ENCODE measurements at regions not wholly inside any gene's neighbourhood (a gene's known extent, or its start where the extent isn't known, plus 50 kb on each side); places are given as distances from the start of the nearest gene placed in this dataset.
"Not testable (repeated sequence)": the region's sequence is repeated elsewhere in the genome, so short reads cannot be mapped to it uniquely, and the experiment has no call there.

DNA sequence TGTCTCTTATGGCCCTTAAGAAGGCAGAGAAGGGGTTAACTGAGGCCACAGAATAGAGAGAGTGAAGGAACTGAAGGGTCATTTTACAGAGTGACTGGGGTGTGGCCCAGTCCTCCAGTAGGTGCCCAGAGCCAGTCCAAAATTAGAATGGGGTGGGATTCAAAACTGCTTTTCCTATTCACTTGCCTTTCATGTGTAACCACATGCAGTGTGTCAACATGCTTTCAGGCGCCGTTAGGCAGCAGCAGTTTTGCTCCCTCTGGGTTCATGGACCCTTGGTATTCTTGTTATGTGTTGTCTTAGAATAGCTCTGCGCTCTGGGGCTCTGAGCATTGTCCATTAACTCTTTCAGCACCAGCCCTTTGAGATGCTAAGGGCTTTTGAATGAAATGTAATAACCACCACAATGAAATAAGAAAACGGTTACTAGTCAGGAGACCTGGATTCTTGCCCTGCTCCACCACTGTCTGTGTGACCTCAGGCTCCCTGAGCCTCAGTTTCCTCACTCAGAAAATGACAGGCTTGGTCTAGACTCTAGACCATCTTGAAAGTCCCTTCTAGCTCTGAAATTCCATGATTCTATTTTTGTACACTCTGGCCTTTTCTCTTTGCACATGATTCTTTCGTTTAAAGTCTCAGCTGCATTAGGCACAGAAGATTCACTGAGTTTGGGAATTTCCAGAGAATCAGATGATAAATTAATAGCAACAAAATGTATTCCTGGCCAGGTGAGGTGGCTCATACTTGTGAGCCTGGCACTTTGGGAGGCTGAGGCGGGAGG is 123.0 kb downstream of the SRGAP2 start:
- intact Hi-C loops (cut with DNase I, micrococcal nuclease); H3K27me3 Mint-ChIP-seq: not testable (repeated sequence)

DNA sequence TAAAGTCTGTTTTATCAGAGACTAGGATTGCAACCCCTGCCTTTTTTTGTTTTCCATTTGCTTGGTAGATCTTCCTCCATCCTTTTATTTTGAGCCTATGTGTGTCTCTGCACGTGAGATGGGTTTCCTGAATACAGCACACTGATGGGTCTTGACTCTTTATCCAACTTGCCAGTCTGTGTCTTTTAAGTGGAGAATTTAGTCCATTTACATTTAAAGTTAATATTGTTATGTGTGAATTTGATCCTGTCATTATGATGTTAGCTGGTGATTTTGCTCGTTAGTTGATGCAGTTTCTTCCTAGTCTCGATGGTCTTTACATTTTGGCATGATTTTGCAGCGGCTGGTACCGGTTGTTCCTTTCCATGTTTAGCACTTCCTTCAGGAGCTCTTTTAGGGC is 128.3 kb downstream of the SRGAP2 start:
- H3K4me3 Mint-ChIP-seq; POLR2A ChIA-PET; H3K4me1 ChIP-seq (ENCODE audit: insufficient read depth, low read length); H3K27me3 Mint-ChIP-seq; H3K27ac Mint-ChIP-seq; H3K27ac ChIP-seq (ENCODE audit: low read depth in 1 of 2, low read length in 2 of 2); H3K9me3 Mint-ChIP-seq; H3K4me1 Mint-ChIP-seq (ENCODE audit: low read depth); CTCF ChIA-PET; intact Hi-C loops (cut with DNase I, micrococcal nuclease); H3K36me3 ChIP-seq (ENCODE audit: insufficient read depth, low read length); ATAC-seq (ENCODE audit: poor library complexity); H3K9me3 ChIP-seq (ENCODE audit: control insufficient read depth in 1 of 2, insufficient read depth in 1 of 2, low read length in 2 of 2); H3K36me3 Mint-ChIP-seq (ENCODE audit: low read depth); H3K27me3 ChIP-seq (ENCODE audit: control insufficient read depth in 1 of 2, insufficient read depth in 2 of 2, low read length in 2 of 2); H3K4me3 ChIP-seq (ENCODE audit: low read length); DNase-seq: not testable (repeated sequence)

More for the DNA sequence above, 123.0 kb downstream of the SRGAP2 start:
- H3K4me3 ChIP-seq (ENCODE audit: low read length); H3K27ac ChIP-seq (ENCODE audit: low read depth in 1 of 2, low read length in 2 of 2); H3K36me3 Mint-ChIP-seq (ENCODE audit: low read depth); DNase-seq; CTCF ChIA-PET; POLR2A ChIA-PET; H3K4me1 Mint-ChIP-seq (ENCODE audit: low read depth); H3K36me3 ChIP-seq (ENCODE audit: insufficient read depth, low read length); H3K27ac Mint-ChIP-seq; H3K4me3 Mint-ChIP-seq; H3K9me3 ChIP-seq (ENCODE audit: control insufficient read depth in 1 of 2, insufficient read depth in 1 of 2, low read length in 2 of 2); H3K27me3 ChIP-seq (ENCODE audit: control insufficient read depth in 1 of 2, insufficient read depth in 2 of 2, low read length in 2 of 2); ATAC-seq (ENCODE audit: poor library complexity); H3K9me3 Mint-ChIP-seq; H3K4me1 ChIP-seq (ENCODE audit: insufficient read depth, low read length): not testable (repeated sequence)

DNA sequence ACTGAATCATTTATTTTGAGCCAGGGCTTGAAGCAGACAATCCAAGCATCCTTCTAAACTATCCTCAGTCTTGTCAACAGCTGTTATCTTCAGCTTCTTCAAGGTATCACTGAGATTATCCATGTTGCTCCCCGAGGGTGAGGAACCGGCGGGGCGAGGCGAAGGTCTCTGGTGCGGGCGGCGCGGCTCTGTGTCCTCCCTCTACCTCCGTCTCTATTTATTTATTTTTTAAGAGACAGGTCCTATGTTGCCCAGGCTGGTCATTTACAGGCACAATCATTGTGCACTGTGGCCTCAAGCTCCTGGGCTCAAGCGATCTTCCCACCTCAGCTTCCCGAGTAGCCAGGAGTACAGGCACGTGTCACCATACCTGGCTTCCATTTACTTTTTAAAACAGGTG is 130.0 kb downstream of the SRGAP2 start:
- H3K27me3 ChIP-seq (ENCODE audit: control insufficient read depth in 1 of 2, insufficient read depth in 2 of 2, low read length in 2 of 2); H3K36me3 Mint-ChIP-seq (ENCODE audit: low read depth); H3K36me3 ChIP-seq (ENCODE audit: insufficient read depth, low read length); H3K4me3 ChIP-seq (ENCODE audit: low read length); CTCF ChIA-PET; H3K27me3 Mint-ChIP-seq; H3K27ac ChIP-seq (ENCODE audit: low read depth in 1 of 2, low read length in 2 of 2); H3K4me3 Mint-ChIP-seq; H3K27ac Mint-ChIP-seq; H3K4me1 ChIP-seq (ENCODE audit: insufficient read depth, low read length); H3K4me1 Mint-ChIP-seq (ENCODE audit: low read depth); DNase-seq; H3K9me3 ChIP-seq (ENCODE audit: control insufficient read depth in 1 of 2, insufficient read depth in 1 of 2, low read length in 2 of 2); H3K9me3 Mint-ChIP-seq; ATAC-seq (ENCODE audit: poor library complexity); POLR2A ChIA-PET; intact Hi-C loops (cut with DNase I, micrococcal nuclease): not testable (repeated sequence)

DNA sequence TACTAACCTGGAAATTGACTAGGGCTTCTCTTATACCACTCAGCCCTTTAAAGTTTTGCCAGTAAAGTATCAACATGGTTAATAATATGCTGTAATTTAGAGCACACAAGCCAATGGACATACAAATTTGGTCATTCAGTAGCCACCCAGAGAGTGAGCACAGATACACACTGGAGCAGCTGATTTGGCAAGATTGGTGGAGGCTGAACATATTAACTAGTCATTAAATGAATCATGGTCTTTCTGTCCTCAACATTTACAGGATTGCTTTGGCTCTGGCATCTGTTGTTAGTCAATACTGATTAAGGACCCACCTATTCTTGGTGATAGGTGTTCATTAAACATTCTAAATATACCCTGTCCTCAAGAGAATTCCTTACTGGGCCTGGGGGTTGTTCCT is 130.6 kb downstream of the SRGAP2 start:
- H3K36me3 Mint-ChIP-seq (ENCODE audit: low read depth); H3K27ac ChIP-seq (ENCODE audit: low read depth in 1 of 2, low read length in 2 of 2); H3K4me3 Mint-ChIP-seq; H3K27me3 ChIP-seq (ENCODE audit: control insufficient read depth in 1 of 2, insufficient read depth in 2 of 2, low read length in 2 of 2); CTCF ChIA-PET; H3K27me3 Mint-ChIP-seq; H3K4me1 ChIP-seq (ENCODE audit: insufficient read depth, low read length); H3K36me3 ChIP-seq (ENCODE audit: insufficient read depth, low read length); ATAC-seq (ENCODE audit: poor library complexity); H3K4me1 Mint-ChIP-seq (ENCODE audit: low read depth); intact Hi-C loops (cut with DNase I, micrococcal nuclease); H3K4me3 ChIP-seq (ENCODE audit: low read length); H3K27ac Mint-ChIP-seq; DNase-seq; H3K9me3 Mint-ChIP-seq; H3K9me3 ChIP-seq (ENCODE audit: control insufficient read depth in 1 of 2, insufficient read depth in 1 of 2, low read length in 2 of 2); POLR2A ChIA-PET: not testable (repeated sequence)

DNA sequence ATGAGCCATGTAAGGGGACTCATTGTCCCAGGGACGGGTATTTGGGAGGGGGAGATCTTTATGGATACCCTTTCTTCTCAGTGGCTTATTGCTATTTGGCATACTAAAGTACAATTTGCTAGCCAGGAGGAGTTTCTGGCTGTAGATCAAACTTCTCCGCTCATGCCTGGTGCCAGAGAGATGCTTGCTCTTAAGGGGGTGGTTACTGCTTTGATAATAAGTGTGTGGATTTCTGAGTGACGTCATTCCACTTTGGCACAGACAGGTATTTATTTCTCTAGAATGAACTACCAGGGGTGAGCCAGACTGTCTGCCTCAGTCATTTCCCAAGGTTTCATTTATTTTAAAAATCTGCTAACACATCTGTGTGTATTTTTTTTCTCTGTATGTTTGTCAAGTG is 131.1 kb downstream of the SRGAP2 start:
- H3K9me3 ChIP-seq (ENCODE audit: control insufficient read depth in 1 of 2, insufficient read depth in 1 of 2, low read length in 2 of 2); DNase-seq; ATAC-seq (ENCODE audit: poor library complexity); H3K4me1 ChIP-seq (ENCODE audit: insufficient read depth, low read length); H3K4me1 Mint-ChIP-seq (ENCODE audit: low read depth); H3K27ac ChIP-seq (ENCODE audit: low read depth in 1 of 2, low read length in 2 of 2); POLR2A ChIA-PET; H3K4me3 ChIP-seq (ENCODE audit: low read length); H3K27me3 Mint-ChIP-seq; H3K9me3 Mint-ChIP-seq; H3K36me3 ChIP-seq (ENCODE audit: insufficient read depth, low read length); intact Hi-C loops (cut with DNase I, micrococcal nuclease); CTCF ChIA-PET; H3K27me3 ChIP-seq (ENCODE audit: control insufficient read depth in 1 of 2, insufficient read depth in 2 of 2, low read length in 2 of 2); H3K27ac Mint-ChIP-seq; H3K4me3 Mint-ChIP-seq; H3K36me3 Mint-ChIP-seq (ENCODE audit: low read depth): not testable (repeated sequence)

DNA sequence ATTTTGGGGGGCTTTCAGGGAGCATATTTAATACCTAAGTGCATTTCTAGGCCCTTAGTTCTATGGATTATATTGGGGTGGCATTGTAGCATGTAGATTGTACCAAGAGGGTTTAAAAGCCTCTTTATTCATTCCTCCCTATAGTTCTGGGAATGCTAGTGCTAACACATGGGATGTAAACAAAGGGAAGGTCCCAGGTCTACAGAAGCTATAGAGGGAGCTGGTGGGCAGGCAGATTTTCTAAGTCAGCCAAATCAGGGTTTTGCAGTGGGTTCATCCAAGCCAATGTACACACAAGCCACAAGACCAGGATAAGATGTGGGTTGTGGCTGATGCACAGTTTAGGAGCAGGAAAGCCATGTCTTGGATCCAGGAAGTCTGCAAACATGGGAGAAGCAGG is 131.8 kb downstream of the SRGAP2 start:
- ATAC-seq (ENCODE audit: poor library complexity); H3K9me3 ChIP-seq (ENCODE audit: control insufficient read depth in 1 of 2, insufficient read depth in 1 of 2, low read length in 2 of 2); H3K4me3 Mint-ChIP-seq; H3K4me3 ChIP-seq (ENCODE audit: low read length); H3K4me1 Mint-ChIP-seq (ENCODE audit: low read depth); H3K36me3 Mint-ChIP-seq (ENCODE audit: low read depth); DNase-seq; POLR2A ChIA-PET; H3K36me3 ChIP-seq (ENCODE audit: insufficient read depth, low read length); H3K27ac Mint-ChIP-seq; H3K27ac ChIP-seq (ENCODE audit: low read depth in 1 of 2, low read length in 2 of 2); intact Hi-C loops (cut with DNase I, micrococcal nuclease); H3K9me3 Mint-ChIP-seq; H3K27me3 Mint-ChIP-seq; CTCF ChIA-PET; H3K4me1 ChIP-seq (ENCODE audit: insufficient read depth, low read length); H3K27me3 ChIP-seq (ENCODE audit: control insufficient read depth in 1 of 2, insufficient read depth in 2 of 2, low read length in 2 of 2): not testable (repeated sequence)

DNA sequence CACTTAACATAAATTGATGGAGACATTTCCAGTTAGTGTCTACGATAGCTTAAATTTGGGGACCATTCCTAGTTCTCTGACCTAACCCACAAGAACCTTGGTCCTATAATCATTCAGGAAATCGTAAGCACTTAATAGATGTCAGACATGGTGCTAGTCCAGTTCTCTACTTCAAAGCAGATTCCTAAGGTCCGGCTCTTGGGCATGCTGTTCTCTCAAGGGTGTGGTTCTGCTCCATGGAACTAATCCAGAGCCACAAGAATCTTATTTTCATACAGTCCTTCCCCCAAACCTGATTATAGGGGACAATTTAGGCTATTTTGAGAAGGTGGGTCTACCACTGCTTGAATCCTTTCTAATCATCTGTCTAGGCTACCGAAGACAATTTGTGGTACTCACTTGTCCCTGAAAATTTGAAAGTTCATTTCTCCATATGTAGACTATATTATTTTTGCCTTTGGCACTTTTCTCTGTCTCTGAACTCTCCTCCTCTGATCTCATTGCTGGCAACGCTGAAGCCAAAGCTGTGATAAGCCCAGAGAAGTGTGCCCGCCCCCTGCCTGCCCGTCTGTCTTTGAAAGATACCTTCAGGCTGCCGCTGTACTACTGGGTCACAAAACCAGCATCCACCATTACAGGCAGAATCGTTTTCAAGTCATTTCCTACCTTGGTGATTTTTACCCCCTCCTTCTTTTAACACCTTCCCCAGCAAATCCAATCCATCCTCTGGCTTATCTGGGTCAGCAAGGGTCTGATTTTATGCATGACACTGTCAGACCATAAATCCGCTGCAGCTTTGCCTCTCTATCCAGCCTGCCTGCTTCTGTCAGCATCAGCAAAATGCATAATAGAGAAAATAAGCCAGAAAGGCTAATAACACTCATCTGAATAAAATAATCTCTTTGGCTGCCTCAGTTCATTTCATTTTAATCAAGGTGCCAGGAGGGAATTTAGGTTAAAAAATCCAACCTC is 132.8 kb downstream of the SRGAP2 start:
- ATAC-seq (ENCODE audit: poor library complexity); H3K27ac Mint-ChIP-seq; POLR2A ChIA-PET; CTCF ChIA-PET; H3K27me3 Mint-ChIP-seq; H3K27me3 ChIP-seq (ENCODE audit: control insufficient read depth in 1 of 2, insufficient read depth in 2 of 2, low read length in 2 of 2); H3K27ac ChIP-seq (ENCODE audit: low read depth in 1 of 2, low read length in 2 of 2); DNase-seq; H3K4me1 ChIP-seq (ENCODE audit: insufficient read depth, low read length); H3K36me3 ChIP-seq (ENCODE audit: insufficient read depth, low read length); H3K4me1 Mint-ChIP-seq (ENCODE audit: low read depth); H3K4me3 ChIP-seq (ENCODE audit: low read length); H3K36me3 Mint-ChIP-seq (ENCODE audit: low read depth); intact Hi-C loops (cut with DNase I, micrococcal nuclease); H3K4me3 Mint-ChIP-seq; H3K9me3 Mint-ChIP-seq; H3K9me3 ChIP-seq (ENCODE audit: control insufficient read depth in 1 of 2, insufficient read depth in 1 of 2, low read length in 2 of 2): not testable (repeated sequence)
